HUES64 (cell line): ENCODE measurements at regions not wholly inside any gene's neighbourhood (a gene's known extent, or its start where the extent isn't known, plus 50 kb on each side); places are given as distances from the start of the nearest gene placed in this dataset.

Experiments
- H3K27ac ChIP-seq: 2 replicates; pipeline ENCODE4 v1.7.0; 2013; ENCODE audit warnings: low read depth, low read length, inconsistent platforms
- H3K27me3 ChIP-seq: 2 replicates; pipeline ENCODE4 v1.6.1; 2013; ENCODE audit warnings: mild to moderate bottlenecking, low read length; ENCODE audit not compliant: insufficient read depth
- H3K36me3 ChIP-seq: 2 replicates; pipeline ENCODE4 v1.6.1; 2013; ENCODE audit warnings: mild to moderate bottlenecking, low read length; ENCODE audit not compliant: insufficient read depth
- H3K4me1 ChIP-seq: 2 replicates; pipeline ENCODE4 v1.6.1; 2013; ENCODE audit warnings: mild to moderate bottlenecking, low read length, moderate library complexity; ENCODE audit not compliant: insufficient read depth
- H3K4me3 ChIP-seq: 2 replicates; pipeline ENCODE4 v1.5.1; 2013; ENCODE audit warnings: mild to moderate bottlenecking, low read length, moderate library complexity
- H3K9ac ChIP-seq: 2 replicates; pipeline ENCODE4 v1.6.1; 2013; ENCODE audit warnings: mild to moderate bottlenecking, low read depth, low read length
- H3K9me3 ChIP-seq: 2 replicates; pipeline ENCODE4 v1.6.1; 2013; ENCODE audit warnings: low read depth, low read length; ENCODE audit not compliant: insufficient read depth
- WGBS: fragments of 150-250, 120-280 bp; methylation state at CpG from one replicate; pipeline ENCODE4 v1.1.7; 2013; ENCODE audit warnings: missing lambda C conversion rate; 5-methylcytosine and 5-hydroxymethylcytosine counted together

DNA sequence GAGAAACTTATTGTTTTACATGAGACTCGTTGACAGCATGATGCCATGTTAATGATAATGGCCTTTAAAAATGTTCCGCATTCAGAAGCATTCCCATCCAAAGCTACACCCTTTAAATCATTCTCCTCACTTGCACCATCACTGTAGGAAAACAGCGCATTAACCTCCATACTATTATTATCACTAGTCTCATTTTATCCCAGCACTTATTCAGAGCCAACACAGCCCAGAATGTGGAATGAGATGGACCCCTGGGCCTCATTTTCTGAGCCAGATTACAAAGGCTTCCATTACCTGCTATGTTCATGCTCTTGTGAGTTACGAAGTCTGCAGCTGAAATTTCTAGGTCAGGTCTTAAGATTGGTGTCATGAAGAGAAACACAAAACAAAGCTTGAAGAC is 159.4 kb downstream of the HS3ST3A1 start:
- no peak overlapping the region for H3K4me3 ChIP-seq
- WGBS, result 95% methylated on average over 4 of the region's 4 CpGs
- H3K9ac ChIP-seq, result no peak overlapping the region
- H3K9me3 ChIP-seq, result no peaks in the 10 kb centered on the region
- H3K27ac ChIP-seq, result no peak overlapping the region
- peaks cover 7% of the 10 kb centered on the region; the same call in 1 of the 2 replicates for H3K4me1 ChIP-seq
- no peaks in the 10 kb centered on the region for H3K27me3 ChIP-seq
- H3K36me3 ChIP-seq, result no peaks in the 10 kb centered on the region

DNA sequence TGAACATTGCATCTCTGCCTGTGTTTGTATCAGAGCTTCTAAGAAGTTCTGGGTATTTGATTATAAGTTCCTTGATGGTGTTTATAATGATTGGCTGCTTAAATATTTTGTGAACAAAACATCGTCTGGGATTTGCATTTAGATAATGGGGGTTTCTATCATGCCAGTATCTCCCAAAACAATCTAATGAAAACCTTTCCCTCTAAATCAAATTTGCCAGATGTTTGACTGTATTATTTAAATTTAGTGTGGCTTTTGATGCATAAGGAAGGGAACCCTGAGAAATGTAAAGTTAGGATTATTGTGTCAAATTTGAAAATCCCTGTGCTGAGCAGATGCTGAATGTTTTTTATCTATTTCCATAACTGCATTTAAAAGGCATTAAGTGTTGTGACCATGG is 159.9 kb downstream of the HS3ST3A1 start:
- no peaks in the 10 kb centered on the region for H3K9me3 ChIP-seq
- no peak overlapping the region for H3K4me3 ChIP-seq
- no peaks in the 10 kb centered on the region for H3K27me3 ChIP-seq
- WGBS, result no CpG with 5 or more reads among the region's 1 CpG
- H3K27ac ChIP-seq, result no peak overlapping the region
- no peak overlapping the region for H3K9ac ChIP-seq
- H3K4me1 ChIP-seq, result peaks cover 7% of the 10 kb centered on the region; the same call in 1 of the 2 replicates
- no peaks in the 10 kb centered on the region for H3K36me3 ChIP-seq

DNA sequence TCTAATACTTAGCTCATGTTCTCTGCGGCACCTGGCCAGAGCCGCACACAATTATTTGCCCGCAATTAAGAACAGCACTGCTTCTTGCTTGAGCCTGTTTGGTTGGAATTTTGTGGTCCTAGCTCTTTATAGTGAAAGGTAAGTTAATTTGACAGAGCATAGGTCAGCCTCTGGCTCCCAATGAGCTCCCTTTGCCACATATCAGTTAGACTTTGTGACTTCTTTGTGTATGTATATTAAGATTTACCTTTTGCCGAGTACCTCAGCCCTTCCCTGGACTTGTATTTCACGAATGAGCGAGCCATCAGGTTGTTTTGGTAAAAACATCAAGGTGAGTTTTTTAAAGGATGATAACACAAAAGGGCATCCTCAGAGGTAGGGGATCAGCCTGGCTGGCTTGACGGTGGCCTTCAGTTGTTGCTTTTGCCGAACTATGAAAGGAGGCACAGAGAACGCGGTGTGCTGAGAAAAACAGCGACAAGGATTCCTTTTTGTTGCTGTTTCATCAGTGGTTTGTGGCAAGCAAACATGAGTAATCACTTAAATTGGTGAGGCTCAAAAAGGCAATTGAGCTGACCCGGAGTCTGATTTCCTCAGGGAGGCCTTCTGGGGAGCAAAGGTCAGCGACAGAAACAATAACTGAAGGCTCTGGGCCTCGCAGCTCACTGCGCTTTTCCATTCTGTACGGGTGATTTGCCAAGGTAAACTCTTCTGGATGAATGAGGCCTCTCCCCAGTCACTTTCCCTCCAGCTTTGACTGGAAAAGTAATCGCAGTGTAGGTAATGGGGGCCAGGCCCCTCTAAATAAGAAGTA is 163.6 kb downstream of the HS3ST3A1 start:
- H3K9me3 ChIP-seq, result no peaks in the 10 kb centered on the region
- H3K27ac ChIP-seq, result no peak overlapping the region
- 93% methylated on average over 17 of the region's 17 CpGs for WGBS
- H3K4me3 ChIP-seq, result no peak overlapping the region
- H3K27me3 ChIP-seq, result no peaks in the 10 kb centered on the region
- peaks cover 7% of the 10 kb centered on the region; the same call in 1 of the 2 replicates for H3K4me1 ChIP-seq
- H3K9ac ChIP-seq, result no peak overlapping the region
- no peaks in the 10 kb centered on the region for H3K36me3 ChIP-seq

DNA sequence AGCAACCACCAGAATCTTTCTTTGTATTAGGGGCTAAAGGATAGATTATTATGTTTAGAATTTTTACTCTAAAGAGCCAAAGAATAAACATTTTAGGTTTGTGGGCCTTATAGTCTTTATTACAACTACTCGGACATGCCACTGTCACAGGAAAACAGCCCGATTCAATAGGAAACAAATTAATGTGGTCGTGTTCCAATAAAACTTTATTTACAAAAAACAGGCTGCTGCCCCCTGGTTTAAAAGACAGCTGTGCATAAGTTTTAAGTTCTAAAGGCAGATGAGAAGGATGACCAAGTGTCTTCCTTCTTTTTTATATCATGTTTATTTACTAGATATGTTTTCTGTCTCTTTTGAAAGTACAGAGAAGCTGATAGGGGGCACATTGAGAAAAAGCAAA is 166.5 kb downstream of the HS3ST3A1 start:
- Histone ChIP-seq H3K36me3 (no peaks in the 10 kb centered on the region), H3K9ac (no peak overlapping the region), H3K27me3 (no peaks in the 10 kb centered on the region), H3K4me1 (no peaks in the 10 kb centered on the region), H3K27ac (no peak overlapping the region), H3K9me3 (no peaks in the 10 kb centered on the region), H3K4me3 (no peak overlapping the region)
- WGBS, result 99% methylated on average over 3 of the region's 3 CpGs

DNA sequence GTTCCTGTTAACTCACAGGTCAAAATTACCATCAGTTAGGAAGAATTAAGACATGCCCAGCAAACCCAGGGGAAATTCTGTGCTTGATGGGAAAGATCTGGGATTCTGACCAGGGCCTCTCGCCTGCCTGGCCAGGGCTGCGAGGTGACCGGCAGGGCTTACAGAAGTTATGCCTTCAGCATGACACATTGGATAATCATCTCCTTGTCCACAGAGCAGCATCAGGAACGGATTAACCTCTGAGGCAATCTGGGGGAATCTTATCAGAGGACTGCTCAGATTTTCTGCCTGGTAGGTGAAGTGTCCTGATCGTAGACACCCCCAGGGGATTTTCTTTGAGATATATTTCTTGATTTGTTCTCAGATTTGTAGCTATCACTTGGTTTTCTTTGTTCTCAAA is 172.5 kb downstream of the HS3ST3A1 start:
- Histone ChIP-seq H3K9me3 (no peaks in the 10 kb centered on the region), H3K36me3 (no peaks in the 10 kb centered on the region), H3K27me3 (no peaks in the 10 kb centered on the region), H3K9ac (no peak overlapping the region), H3K4me1 (no peaks in the 10 kb centered on the region), H3K4me3 (no peak overlapping the region), H3K27ac (no peak overlapping the region)
- WGBS, result 86% methylated on average over 5 of the region's 5 CpGs

DNA sequence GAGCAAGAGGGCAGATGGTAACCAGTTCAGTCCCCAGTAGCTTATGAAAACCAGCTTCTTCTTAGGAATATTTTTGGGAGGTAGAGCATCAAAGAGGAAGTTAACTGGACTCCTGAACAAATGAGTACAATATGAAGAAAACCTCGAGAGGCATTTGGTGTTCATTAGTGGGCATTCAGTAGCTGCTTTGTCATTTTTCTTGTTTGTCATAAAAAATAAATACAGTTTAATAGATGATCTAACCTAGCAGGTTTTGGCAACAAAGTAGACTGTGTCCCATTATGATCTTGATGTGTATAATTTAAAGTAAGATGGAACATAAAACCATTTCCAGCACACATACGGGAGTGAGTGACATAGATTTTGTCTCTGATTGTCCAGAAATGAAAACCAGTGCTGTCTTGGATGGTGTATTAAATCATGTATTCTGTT is 173.1 kb downstream of the HS3ST3A1 start:
- 100% methylated on average over 2 of the region's 2 CpGs for WGBS
- no peak overlapping the region for H3K4me3 ChIP-seq
- H3K9me3 ChIP-seq, result no peaks in the 10 kb centered on the region
- H3K27ac ChIP-seq, result no peak overlapping the region
- no peaks in the 10 kb centered on the region for H3K4me1 ChIP-seq
- H3K36me3 ChIP-seq, result no peaks in the 10 kb centered on the region
- H3K27me3 ChIP-seq, result no peaks in the 10 kb centered on the region
- no peak overlapping the region for H3K9ac ChIP-seq

DNA sequence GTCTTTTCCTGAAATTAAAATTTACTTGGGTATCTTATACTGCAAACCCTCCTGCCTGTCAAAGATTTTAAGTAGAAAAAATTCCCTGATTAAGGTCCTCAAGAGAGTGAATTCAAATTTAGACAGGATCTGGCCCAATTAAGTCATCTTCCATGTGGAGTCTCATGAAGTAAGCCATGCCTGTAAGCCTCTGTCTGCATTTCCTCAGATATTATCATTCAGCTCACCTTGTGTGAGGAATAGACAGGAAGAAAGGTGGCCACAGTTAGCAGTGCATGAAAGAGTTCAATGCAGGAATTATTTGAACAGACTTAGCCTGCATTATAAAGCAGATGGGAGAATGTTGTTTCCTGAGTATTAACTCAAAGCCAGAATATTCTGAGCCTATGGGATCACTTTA is 174.7 kb downstream of the HS3ST3A1 start:
- H3K27ac ChIP-seq, result no peak overlapping the region

DNA sequence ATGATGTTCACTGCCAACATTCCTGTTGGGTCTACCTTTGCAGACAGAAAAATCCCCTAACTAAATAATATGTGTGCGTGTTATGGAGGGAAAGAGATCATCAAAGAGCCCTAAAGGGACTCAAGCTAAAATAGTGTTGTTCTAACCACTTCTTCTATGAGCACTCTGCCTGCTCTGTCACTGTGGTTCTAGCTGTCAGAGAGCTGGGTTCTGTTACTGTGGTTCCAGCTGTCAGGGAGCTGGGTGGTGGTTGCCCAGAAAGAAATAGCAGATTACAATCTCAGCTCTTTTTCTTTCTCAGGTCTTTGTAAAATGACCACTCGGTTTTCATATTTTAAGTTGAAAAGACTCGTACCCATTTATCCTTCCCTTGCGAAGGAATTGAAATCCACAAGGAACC is 176.3 kb downstream of the HS3ST3A1 start:
- H3K9me3 ChIP-seq, result no peaks in the 10 kb centered on the region
- 96% methylated on average over 4 of the region's 4 CpGs for WGBS
- no peak overlapping the region for H3K4me3 ChIP-seq
- no peaks in the 10 kb centered on the region for H3K36me3 ChIP-seq
- H3K9ac ChIP-seq, result no peak overlapping the region
- no peaks in the 10 kb centered on the region for H3K27me3 ChIP-seq
- H3K27ac ChIP-seq, result no peak overlapping the region
- H3K4me1 ChIP-seq, result no peaks in the 10 kb centered on the region

More for the DNA sequence above, 174.7 kb downstream of the HS3ST3A1 start:
- no peaks in the 10 kb centered on the region for H3K27me3 ChIP-seq
- H3K9ac ChIP-seq, result no peak overlapping the region
- H3K9me3 ChIP-seq, result no peaks in the 10 kb centered on the region
- no peaks in the 10 kb centered on the region for H3K36me3 ChIP-seq
- H3K4me1 ChIP-seq, result no peaks in the 10 kb centered on the region
- H3K4me3 ChIP-seq, result no peak overlapping the region

DNA sequence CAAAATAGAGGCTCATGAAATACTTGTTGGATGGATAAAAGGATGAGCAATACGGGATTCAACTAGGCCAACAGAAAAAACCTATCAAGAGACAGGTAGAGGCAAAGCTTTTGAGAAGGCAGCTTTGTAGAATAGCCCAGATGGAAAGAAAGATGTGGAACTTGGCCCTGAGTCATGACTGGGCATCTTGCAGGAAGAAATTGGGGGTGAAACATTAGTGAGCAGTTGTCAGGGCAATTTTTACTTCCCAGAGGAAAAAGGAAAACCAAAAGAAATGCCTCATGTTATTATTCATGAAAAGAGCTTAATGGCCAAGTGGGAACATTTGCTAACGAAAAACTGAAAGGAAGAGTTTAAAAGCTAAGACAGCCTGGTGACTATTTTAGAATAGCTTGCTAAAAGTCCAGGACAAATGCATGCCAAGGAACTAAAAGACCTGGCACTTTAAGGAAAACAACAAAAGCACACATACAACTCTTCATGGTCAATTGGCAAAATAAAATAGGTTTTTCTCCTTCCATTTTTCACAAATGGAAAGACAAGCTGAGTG is 180.1 kb downstream of the HS3ST3A1 start:
- 86% methylated on average over 2 of the region's 2 CpGs for WGBS
- no peaks in the 10 kb centered on the region for H3K9me3 ChIP-seq
- no peak overlapping the region for H3K9ac ChIP-seq
- H3K27ac ChIP-seq, result no peak overlapping the region
- no peaks in the 10 kb centered on the region for H3K4me1 ChIP-seq
- H3K27me3 ChIP-seq, result no peaks in the 10 kb centered on the region
- H3K36me3 ChIP-seq, result no peaks in the 10 kb centered on the region
- no peak overlapping the region for H3K4me3 ChIP-seq

DNA sequence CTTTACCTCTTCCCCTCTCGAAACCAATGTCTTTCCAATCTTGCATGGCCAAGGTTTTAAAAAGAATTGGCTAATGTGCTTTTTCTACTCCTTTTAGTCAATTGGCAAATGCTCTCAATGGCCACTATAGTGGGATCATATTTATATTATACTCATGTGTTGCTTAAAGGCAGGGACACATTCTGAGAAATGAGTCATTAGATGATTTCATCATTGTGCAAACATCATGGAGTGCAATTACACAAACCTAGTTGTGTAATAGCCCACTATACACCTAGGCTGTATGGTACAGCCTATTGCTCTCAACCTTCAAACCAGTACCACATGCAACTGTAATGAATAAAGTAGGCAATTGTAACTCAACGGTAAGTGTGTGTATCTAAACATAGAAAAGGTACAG is 180.9 kb downstream of the HS3ST3A1 start:
- H3K36me3 ChIP-seq, result no peaks in the 10 kb centered on the region
- WGBS, result 94% methylated on average over 2 of the region's 2 CpGs
- H3K4me1 ChIP-seq, result no peaks in the 10 kb centered on the region
- H3K9me3 ChIP-seq, result no peaks in the 10 kb centered on the region
- no peaks in the 10 kb centered on the region for H3K27me3 ChIP-seq
- no peak overlapping the region for H3K4me3 ChIP-seq
- no peak overlapping the region for H3K27ac ChIP-seq
- no peak overlapping the region for H3K9ac ChIP-seq

DNA sequence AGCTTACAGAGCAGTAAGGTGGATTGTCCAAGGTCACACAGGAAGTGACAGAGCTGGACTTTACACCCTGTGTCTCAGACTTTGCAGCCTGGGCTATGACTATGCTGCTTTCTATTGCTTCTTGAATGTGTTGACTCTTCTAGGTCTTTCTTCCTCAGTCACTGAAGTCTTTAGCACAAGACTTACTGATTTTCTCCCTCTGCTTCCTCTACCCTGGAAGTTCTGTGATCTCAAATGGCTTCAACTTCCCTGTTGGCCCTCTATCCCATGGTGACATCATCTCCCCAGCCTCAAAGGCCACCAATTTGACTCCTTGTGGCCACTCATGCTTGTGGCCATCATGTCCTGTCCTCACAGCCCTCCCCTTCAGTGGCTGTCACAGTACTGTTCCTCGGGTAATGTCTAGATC is 181.3 kb downstream of the HS3ST3A1 start:
- Histone ChIP-seq H3K36me3 (no peaks in the 10 kb centered on the region), H3K4me1 (no peaks in the 10 kb centered on the region), H3K27ac (no peak overlapping the region), H3K9ac (no peak overlapping the region), H3K9me3 (no peaks in the 10 kb centered on the region), H3K4me3 (no peak overlapping the region), H3K27me3 (no peaks in the 10 kb centered on the region)
- 100% methylated on average over 1 of the region's 1 CpG for WGBS
